H9 (cell line): ENCODE measurements at regions not wholly inside any gene's neighbourhood (a gene's known extent, or its start where the extent isn't known, plus 50 kb on each side); places are given as distances from the start of the nearest gene placed in this dataset.

Experiments used
- DNase-seq: peaks from one replicate; pipeline ENCODE4 v3.0.0-alpha.2; 2017
- H2AFZ ChIP-seq: one replicate; pipeline ENCODE4 v1.6.1; 2013; ENCODE audit warnings: mild to moderate bottlenecking, low read length, control low read depth, moderate library complexity
- H2AK5ac ChIP-seq: 2 replicates; pipeline ENCODE4 v1.6.1; 2013; ENCODE audit warnings: low read length, control low read depth, mixed read lengths; ENCODE audit not compliant: insufficient read length
- H2BK120ac ChIP-seq: one replicate; pipeline ENCODE4 v1.6.1; 2013; ENCODE audit warnings: low read depth, mild to moderate bottlenecking, low read length, control low read depth, inconsistent platforms; ENCODE audit not compliant: poor library complexity, severe bottlenecking
- H2BK12ac ChIP-seq: 2 replicates; pipeline ENCODE4 v1.6.1; 2013; ENCODE audit warnings: low read length, control low read depth, mixed read lengths, low read depth; ENCODE audit not compliant: insufficient read length
- H2BK15ac ChIP-seq: 2 replicates; pipeline ENCODE4 v1.6.1; 2013; ENCODE audit warnings: low read depth, low read length, control low read depth
- H2BK20ac ChIP-seq: one replicate; pipeline ENCODE4 v1.6.1; 2013; ENCODE audit warnings: low read depth, mild to moderate bottlenecking, low read length, control low read depth, inconsistent platforms; ENCODE audit not compliant: poor library complexity, severe bottlenecking
- H2BK5ac ChIP-seq: 2 replicates; pipeline ENCODE4 v1.6.1; 2013; ENCODE audit warnings: low read length, control low read depth, mixed read lengths; ENCODE audit not compliant: insufficient read length
- H3K14ac ChIP-seq: 2 replicates; pipeline ENCODE4 v1.6.1; 2013; ENCODE audit warnings: low read length, control low read depth; ENCODE audit not compliant: insufficient read depth
- H3K18ac ChIP-seq: 2 replicates; pipeline ENCODE4 v1.6.1; 2013; ENCODE audit warnings: low read depth, mild to moderate bottlenecking, mixed read lengths, low read length, control low read depth; ENCODE audit not compliant: insufficient read length
- H3K23ac ChIP-seq: 2 replicates; pipeline ENCODE4 v1.6.1; 2013; ENCODE audit warnings: low read length, control low read depth, mixed read lengths, low read depth; ENCODE audit not compliant: insufficient read length
- H3K23me2 ChIP-seq: 2 replicates; pipeline ENCODE4 v1.6.1; 2013; ENCODE audit warnings: low read depth, mild to moderate bottlenecking, mixed read lengths, low read length, control low read depth; ENCODE audit not compliant: insufficient read length, poor library complexity, severe bottlenecking
- H3K27ac ChIP-seq: 2 replicates; pipeline ENCODE4 v1.5.1; 2013; ENCODE audit warnings: low read length, control low read depth, mixed read lengths, low read depth; ENCODE audit not compliant: insufficient read length
- H3K27me3 ChIP-seq: 2 replicates; pipeline ENCODE4 v1.6.1; 2013; ENCODE audit warnings: low read length, control low read depth, inconsistent platforms; ENCODE audit not compliant: insufficient read depth
- H3K4ac ChIP-seq: 2 replicates; pipeline ENCODE4 v1.6.1; 2013; ENCODE audit warnings: low read depth, mild to moderate bottlenecking, control low read depth, inconsistent platforms, low read length, moderate library complexity
- H3K4me1 ChIP-seq: 2 replicates; pipeline ENCODE4 v1.6.1; 2013; ENCODE audit warnings: low read length, control low read depth, inconsistent platforms; ENCODE audit not compliant: insufficient read depth
- H3K4me2 ChIP-seq: 2 replicates; pipeline ENCODE4 v1.6.1; 2013; ENCODE audit warnings: low read length, control low read depth, mixed read lengths; ENCODE audit not compliant: insufficient read length, insufficient read depth
- H3K56ac ChIP-seq: 2 replicates; pipeline ENCODE4 v1.6.1; 2013; ENCODE audit warnings: low read depth, mild to moderate bottlenecking, mixed read lengths, low read length, control low read depth; ENCODE audit not compliant: insufficient read length
- H3K79me1 ChIP-seq: 2 replicates; pipeline ENCODE4 v1.6.1; 2013; ENCODE audit warnings: low read depth, mild to moderate bottlenecking, moderate library complexity, low read length, control low read depth, inconsistent platforms; ENCODE audit not compliant: insufficient read depth, poor library complexity, severe bottlenecking
- H3K79me2 ChIP-seq: 2 replicates; pipeline ENCODE4 v1.6.1; 2013; ENCODE audit warnings: low read length, control low read depth, inconsistent platforms; ENCODE audit not compliant: insufficient read depth
- H3K9ac ChIP-seq: 2 replicates; pipeline ENCODE4 v1.6.1; 2013; ENCODE audit warnings: low read length, control low read depth, mixed read lengths; ENCODE audit not compliant: insufficient read length; ENCODE audit errors: extremely low read depth
- H3K9me3 ChIP-seq: one replicate; pipeline ENCODE4 v1.6.1; 2013; ENCODE audit warnings: low read depth, low read length, inconsistent platforms; ENCODE audit not compliant: control insufficient read depth
- H3T11ph ChIP-seq: one replicate; pipeline ENCODE4 v1.6.1; 2013; ENCODE audit warnings: mild to moderate bottlenecking, low read length, control low read depth, inconsistent platforms
- H4K20me1 ChIP-seq: one replicate; pipeline ENCODE4 v1.6.1; 2013; ENCODE audit not compliant: control insufficient read depth, insufficient read length, insufficient read depth
- H4K5ac ChIP-seq: 2 replicates; pipeline ENCODE4 v1.6.1; 2013; ENCODE audit warnings: low read depth, mild to moderate bottlenecking, mixed read lengths, low read length, control low read depth; ENCODE audit not compliant: insufficient read length
- H4K8ac ChIP-seq: replicated peaks from 2 replicates; pipeline ENCODE4 v1.6.1; 2013; ENCODE audit warnings: low read length, control low read depth, mixed read lengths, low read depth; ENCODE audit not compliant: insufficient read length
- H4K91ac ChIP-seq: 2 replicates; pipeline ENCODE4 v1.6.1; 2013; ENCODE audit warnings: low read depth, mild to moderate bottlenecking, moderate library complexity, mixed read lengths, low read length, control low read depth; ENCODE audit not compliant: insufficient read length
- H3K27ac Mint-ChIP-seq, 3 experiments: 2 replicates in 2 of 3; 3 replicates in 1 of 3; pipeline ENCODE4 v1.8.0; 2020 to 2021; ENCODE audit warnings: mixed read lengths in 3 of 3, mild to moderate bottlenecking in 1 of 3, moderate library complexity in 1 of 3
- H3K27me3 Mint-ChIP-seq: 2 replicates; pipeline ENCODE4 v1.8.0; 2021; ENCODE audit warnings: low read depth, mild to moderate bottlenecking, moderate library complexity, mixed read lengths
- H3K36me3 Mint-ChIP-seq, 3 experiments: 2 replicates in 2 of 3; 3 replicates in 1 of 3; pipeline ENCODE4 v1.8.0; 2020 to 2021; ENCODE audit warnings: low read depth in 3 of 3, mixed read lengths in 3 of 3; ENCODE audit not compliant: insufficient read depth in 1 of 3
- H3K4me1 Mint-ChIP-seq, 2 experiments: 2 replicates each; pipeline ENCODE4 v1.8.0; 2020; ENCODE audit warnings: mixed read lengths in 2 of 2
- H3K4me3 Mint-ChIP-seq, 2 experiments: 2 replicates in 1 of 2; 3 replicates in 1 of 2; pipeline ENCODE4 v1.8.0; 2020 to 2021; ENCODE audit warnings: mild to moderate bottlenecking in 2 of 2, mixed read lengths in 2 of 2, moderate library complexity in 1 of 2
- H3K9me3 Mint-ChIP-seq, 2 experiments: 2 replicates in 1 of 2; 3 replicates in 1 of 2; pipeline ENCODE4 v1.8.0; 2020; ENCODE audit warnings: mild to moderate bottlenecking in 2 of 2, mixed read lengths in 2 of 2, moderate library complexity in 1 of 2
- WGBS: extraction: QIAGEN DNeasy Blood & Tissue Kit; methylation state at CpG from one replicate; pipeline ENCODE4 v1.1.7; 2013; ENCODE audit warnings: missing lambda C conversion rate, low lambda C conversion rate, mixed read lengths; ENCODE audit not compliant: insufficient read length; ENCODE audit errors: extremely low coverage; 5-methylcytosine and 5-hydroxymethylcytosine counted together
- TF ChIP-seq, protein P1 (sequence below): fragments of 200-600 bp; sonication (generic); conservative IDR thresholded peaks from 3 replicates; pipeline ENCODE4 v1.8.0; 2021; ENCODE audit warnings: antibody characterized with exemption, mild to moderate bottlenecking

- H3K4ac ChIP-seq: no peak overlapping the region
- H3K23ac ChIP-seq: no peak overlapping the region
Observed at GRCh38 chr7:118621810-118622360, 397.4 kb downstream of the ANKRD7 start.

More at GRCh38 chr7:118621810-118622360, 397.4 kb downstream of the ANKRD7 start:
- no peak overlapping the region for H3K14ac ChIP-seq
- no peak overlapping the region for H3K9ac ChIP-seq
- H3K79me2 ChIP-seq: no peaks in the 10 kb centered on the region
- no peak overlapping the region for H3K4me2 ChIP-seq
- H3K36me3 Mint-ChIP-seq: peaks cover 2 to 4% (median 3%) of the 10 kb centered on the region in 3 experiments; a peak in 6 of 7 replicates
- H2BK15ac ChIP-seq: no peak overlapping the region
- no peak overlapping the region for H4K8ac ChIP-seq
- no peaks in the 10 kb centered on the region for H3K23me2 ChIP-seq
- H3K27ac ChIP-seq: no peak overlapping the region
- H3K56ac ChIP-seq: no peak overlapping the region
- H4K20me1 ChIP-seq: no peaks in the 10 kb centered on the region
- no peak overlapping the region for H3K18ac ChIP-seq
- no peak overlapping the region for H2AK5ac ChIP-seq
- H3K27me3 ChIP-seq: no peaks in the 10 kb centered on the region
- H3K27ac Mint-ChIP-seq: no peak overlapping the region
- no peak overlapping the region for H2AFZ ChIP-seq
- no peaks in the 10 kb centered on the region for H3K27me3 Mint-ChIP-seq
- H3T11ph ChIP-seq: no peak overlapping the region
- H2BK5ac ChIP-seq: no peak overlapping the region
- H3K79me1 ChIP-seq: no peaks in the 10 kb centered on the region
- no peak overlapping the region for H2BK12ac ChIP-seq
- no peak overlapping the region for H2BK20ac ChIP-seq
- H3K9me3 Mint-ChIP-seq: peaks cover 3 to 7% of the 10 kb centered on the region in 2 experiments
- H2BK120ac ChIP-seq: no peak overlapping the region
- TF ChIP-seq, protein P1, sequence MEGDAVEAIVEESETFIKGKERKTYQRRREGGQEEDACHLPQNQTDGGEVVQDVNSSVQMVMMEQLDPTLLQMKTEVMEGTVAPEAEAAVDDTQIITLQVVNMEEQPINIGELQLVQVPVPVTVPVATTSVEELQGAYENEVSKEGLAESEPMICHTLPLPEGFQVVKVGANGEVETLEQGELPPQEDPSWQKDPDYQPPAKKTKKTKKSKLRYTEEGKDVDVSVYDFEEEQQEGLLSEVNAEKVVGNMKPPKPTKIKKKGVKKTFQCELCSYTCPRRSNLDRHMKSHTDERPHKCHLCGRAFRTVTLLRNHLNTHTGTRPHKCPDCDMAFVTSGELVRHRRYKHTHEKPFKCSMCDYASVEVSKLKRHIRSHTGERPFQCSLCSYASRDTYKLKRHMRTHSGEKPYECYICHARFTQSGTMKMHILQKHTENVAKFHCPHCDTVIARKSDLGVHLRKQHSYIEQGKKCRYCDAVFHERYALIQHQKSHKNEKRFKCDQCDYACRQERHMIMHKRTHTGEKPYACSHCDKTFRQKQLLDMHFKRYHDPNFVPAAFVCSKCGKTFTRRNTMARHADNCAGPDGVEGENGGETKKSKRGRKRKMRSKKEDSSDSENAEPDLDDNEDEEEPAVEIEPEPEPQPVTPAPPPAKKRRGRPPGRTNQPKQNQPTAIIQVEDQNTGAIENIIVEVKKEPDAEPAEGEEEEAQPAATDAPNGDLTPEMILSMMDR: no peak
- no peaks in the 10 kb centered on the region for H3K4me1 Mint-ChIP-seq
- no CpG with 5 or more reads among the region's 3 CpGs for WGBS
- DNase-seq: no peak
- H3K4me1 ChIP-seq: no peaks in the 10 kb centered on the region
- no peak overlapping the region for H3K4me3 Mint-ChIP-seq
- H3K9me3 ChIP-seq: peaks cover 5% of the 10 kb centered on the region
- no peak overlapping the region for H4K5ac ChIP-seq
- no peak overlapping the region for H4K91ac ChIP-seq
